ENCODE measurements at regions not wholly inside any gene's neighbourhood (a gene's known extent, or its start where the extent isn't known, plus 50 kb on each side); places are given as distances from the start of the nearest gene placed in this dataset.

GRCh38 chr10:125564570-125564969 is 118.4 kb downstream of the TEX36 start:
- Histone ChIP-seq H3K27me3 (ENCODE audit: insufficient read depth, poor library complexity, severe bottlenecking) (peaks cover 39% of the 10 kb centered on the region), H3K4me1 (ENCODE audit: insufficient read depth, poor library complexity, severe bottlenecking) (no peaks in the 10 kb centered on the region), H3K36me3 (ENCODE audit: low read depth) (no peaks in the 10 kb centered on the region), H3K9me3 (ENCODE audit: severe bottlenecking) (no peaks in the 10 kb centered on the region), H3K27ac (ENCODE audit: poor library complexity, severe bottlenecking) (no peak overlapping the region), H3K4me3 (ENCODE audit: severe bottlenecking) (no peak overlapping the region)
- no peak for TF ChIP-seq CTCF (IDR thresholded peaks at IDR 0.05; ENCODE audit: poor library complexity, severe bottlenecking)
- ATAC-seq (ENCODE audit: low read depth) (no peak), DNase-seq (ENCODE audit: low spot score) (no peak)

GRCh38 chr10:125562737-125563136 is 120.2 kb downstream of the TEX36 start:
- TF ChIP-seq CTCF (IDR thresholded peaks at IDR 0.05; ENCODE audit: poor library complexity, severe bottlenecking) = no peak
- Histone ChIP-seq H3K4me1 (ENCODE audit: insufficient read depth, poor library complexity, severe bottlenecking) (no peaks in the 10 kb centered on the region), H3K36me3 (ENCODE audit: low read depth) (no peaks in the 10 kb centered on the region), H3K27ac (ENCODE audit: poor library complexity, severe bottlenecking) (no peak overlapping the region), H3K27me3 (ENCODE audit: insufficient read depth, poor library complexity, severe bottlenecking) (peaks cover 51% of the 10 kb centered on the region), H3K4me3 (ENCODE audit: severe bottlenecking) (no peak overlapping the region), H3K9me3 (ENCODE audit: severe bottlenecking) (no peaks in the 10 kb centered on the region)
- ATAC-seq (ENCODE audit: low read depth) (no peak), DNase-seq (ENCODE audit: low spot score) (no peak)

- Histone ChIP-seq H3K36me3 (ENCODE audit: low read depth) (no peaks in the 10 kb centered on the region), H3K27me3 (ENCODE audit: insufficient read depth, poor library complexity, severe bottlenecking) (peaks cover 56% of the 10 kb centered on the region), H3K4me3 (ENCODE audit: severe bottlenecking) (no peak overlapping the region), H3K9me3 (ENCODE audit: severe bottlenecking) (no peaks in the 10 kb centered on the region), H3K27ac (ENCODE audit: poor library complexity, severe bottlenecking) (no peak overlapping the region), H3K4me1 (ENCODE audit: insufficient read depth, poor library complexity, severe bottlenecking) (no peaks in the 10 kb centered on the region)
- DNase-seq (ENCODE audit: low spot score) (no peak), ATAC-seq (ENCODE audit: low read depth) (no peak)
- TF ChIP-seq CTCF (IDR thresholded peaks at IDR 0.05; ENCODE audit: poor library complexity, severe bottlenecking) = no peak
These were observed 122.0 kb downstream of the TEX36 start for GRCh38 chr10:125560947-125561346.

- DNase-seq (ENCODE audit: low spot score) (no peak), ATAC-seq (ENCODE audit: low read depth) (no peak)
- no peak for TF ChIP-seq CTCF (IDR thresholded peaks at IDR 0.05; ENCODE audit: poor library complexity, severe bottlenecking)
- Histone ChIP-seq H3K36me3 (ENCODE audit: low read depth) (no peaks in the 10 kb centered on the region), H3K27me3 (ENCODE audit: insufficient read depth, poor library complexity, severe bottlenecking) (peaks cover 46% of the 10 kb centered on the region), H3K4me3 (ENCODE audit: severe bottlenecking) (no peak overlapping the region), H3K27ac (ENCODE audit: poor library complexity, severe bottlenecking) (no peak overlapping the region), H3K9me3 (ENCODE audit: severe bottlenecking) (no peaks in the 10 kb centered on the region), H3K4me1 (ENCODE audit: insufficient read depth, poor library complexity, severe bottlenecking) (no peaks in the 10 kb centered on the region)
These were observed 123.8 kb downstream of the TEX36 start for GRCh38 chr10:125559210-125559609.

GRCh38 chr10:125557801-125558505 is 125.0 kb downstream of the TEX36 start:
- no peak overlapping the region for H3K27ac ChIP-seq (ENCODE audit: poor library complexity, severe bottlenecking)
- H3K36me3 ChIP-seq (ENCODE audit: low read depth) = no peaks in the 10 kb centered on the region
- DNase-seq (ENCODE audit: low spot score) = no peak
- H3K27me3 ChIP-seq (ENCODE audit: insufficient read depth, poor library complexity, severe bottlenecking) = peaks cover 38% of the 10 kb centered on the region
- H3K9me3 ChIP-seq (ENCODE audit: severe bottlenecking) = no peaks in the 10 kb centered on the region
- no peaks in the 10 kb centered on the region for H3K4me1 ChIP-seq (ENCODE audit: insufficient read depth, poor library complexity, severe bottlenecking)
- H3K4me3 ChIP-seq (ENCODE audit: severe bottlenecking) = no peak overlapping the region
- TF ChIP-seq CTCF (IDR thresholded peaks at IDR 0.05; ENCODE audit: poor library complexity, severe bottlenecking) = no peak
- no peak for ATAC-seq (ENCODE audit: low read depth)

Data from RWPE2 (cell line).